ENCODE measurements at regions not wholly inside any gene's neighbourhood (a gene's known extent, or its start where the extent isn't known, plus 50 kb on each side); places are given as distances from the start of the nearest gene placed in this dataset.

DNA sequence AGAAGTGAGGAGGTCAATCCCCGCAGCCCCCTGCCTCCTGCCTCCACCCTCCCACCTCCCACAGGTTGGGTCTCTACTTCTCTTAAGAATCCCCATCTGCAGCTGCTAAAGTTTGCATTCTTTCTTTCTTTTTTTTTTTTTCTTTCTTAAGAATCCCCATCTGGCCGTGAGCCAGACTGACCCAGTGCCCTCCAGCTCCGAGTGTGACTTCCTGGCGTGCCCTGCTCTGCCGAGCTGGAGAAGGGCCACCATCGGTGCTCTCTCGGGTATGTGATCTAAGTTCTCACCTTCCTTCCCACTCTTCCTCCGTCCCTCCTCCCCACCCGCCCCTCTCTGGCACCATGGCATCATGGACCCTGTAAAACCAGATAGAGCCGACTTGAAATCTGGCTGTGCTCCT, 66.7 kb upstream of the LMO1 start:
- TF ChIP-seq POLR2A (IDR thresholded peaks at IDR 0.05) (no peak), POLR2AphosphoS5 (IDR thresholded peaks at IDR 0.05) (no peak)
- TF ChIP-seq, protein P1, sequence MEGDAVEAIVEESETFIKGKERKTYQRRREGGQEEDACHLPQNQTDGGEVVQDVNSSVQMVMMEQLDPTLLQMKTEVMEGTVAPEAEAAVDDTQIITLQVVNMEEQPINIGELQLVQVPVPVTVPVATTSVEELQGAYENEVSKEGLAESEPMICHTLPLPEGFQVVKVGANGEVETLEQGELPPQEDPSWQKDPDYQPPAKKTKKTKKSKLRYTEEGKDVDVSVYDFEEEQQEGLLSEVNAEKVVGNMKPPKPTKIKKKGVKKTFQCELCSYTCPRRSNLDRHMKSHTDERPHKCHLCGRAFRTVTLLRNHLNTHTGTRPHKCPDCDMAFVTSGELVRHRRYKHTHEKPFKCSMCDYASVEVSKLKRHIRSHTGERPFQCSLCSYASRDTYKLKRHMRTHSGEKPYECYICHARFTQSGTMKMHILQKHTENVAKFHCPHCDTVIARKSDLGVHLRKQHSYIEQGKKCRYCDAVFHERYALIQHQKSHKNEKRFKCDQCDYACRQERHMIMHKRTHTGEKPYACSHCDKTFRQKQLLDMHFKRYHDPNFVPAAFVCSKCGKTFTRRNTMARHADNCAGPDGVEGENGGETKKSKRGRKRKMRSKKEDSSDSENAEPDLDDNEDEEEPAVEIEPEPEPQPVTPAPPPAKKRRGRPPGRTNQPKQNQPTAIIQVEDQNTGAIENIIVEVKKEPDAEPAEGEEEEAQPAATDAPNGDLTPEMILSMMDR (IDR thresholded peaks at IDR 0.05 in 8 of 11, conservative IDR thresholded peaks at IDR 0.05 in 3 of 11): no peak

Data from spleen (tissue), 7 donors.